Activated naive CD8-positive, alpha-beta T cell treated with anti-CD3 and anti-CD28 coated beads for 36 hours (primary cell): ENCODE measurements at regions not wholly inside any gene's neighbourhood (a gene's known extent, or its start where the extent isn't known, plus 50 kb on each side); places are given as distances from the start of the nearest gene placed in this dataset.

ENCODE experiments used
- DNase-seq: peaks from one replicate; pipeline ENCODE4 v3.0.0; 2021
- H3K27ac Mint-ChIP-seq: one replicate; pipeline ENCODE4 v1.8.0; 2022; ENCODE audit warnings: mild to moderate bottlenecking, moderate library complexity, mixed read lengths
- H3K27me3 Mint-ChIP-seq: one replicate; pipeline ENCODE4 v1.8.0; 2022; ENCODE audit warnings: mild to moderate bottlenecking, mixed read lengths
- H3K36me3 Mint-ChIP-seq: one replicate; pipeline ENCODE4 v1.8.0; 2021; ENCODE audit warnings: mild to moderate bottlenecking, mixed read lengths
- H3K4me1 Mint-ChIP-seq: one replicate; pipeline ENCODE4 v1.8.0; 2021; ENCODE audit warnings: mixed read lengths
- H3K4me3 Mint-ChIP-seq: one replicate; pipeline ENCODE4 v1.8.0; 2022; ENCODE audit warnings: mild to moderate bottlenecking, moderate library complexity, mixed read lengths
- H3K9me3 Mint-ChIP-seq: one replicate; pipeline ENCODE4 v1.8.0; 2022; ENCODE audit warnings: mixed read lengths

DNA sequence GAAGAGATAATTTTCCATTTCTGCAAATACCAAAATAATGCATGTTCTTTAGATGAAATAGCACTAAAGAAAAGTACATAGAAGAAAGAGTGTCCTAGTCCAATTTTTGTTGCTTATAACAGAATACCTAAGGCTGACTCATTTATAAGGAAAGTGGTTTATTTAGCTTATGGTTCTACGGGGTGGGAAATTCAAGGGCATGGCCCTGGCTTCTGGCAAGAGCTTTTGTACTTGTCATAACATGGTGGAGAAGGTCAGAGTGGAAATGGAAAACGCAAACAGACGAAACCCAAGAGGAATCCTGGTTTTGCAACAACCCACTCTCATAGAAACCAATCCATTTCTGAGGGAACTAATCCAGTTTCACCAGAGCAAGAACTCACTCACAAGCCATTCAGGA is 283.7 kb downstream of the CSNK1G3 start:
- DNase-seq, result no peak
- Mint-ChIP-seq H3K9me3 (peaks cover 2% of the 10 kb centered on the region), H3K27me3 (peaks cover 6% of the 10 kb centered on the region), H3K36me3 (no peaks in the 10 kb centered on the region), H3K4me3 (no peak overlapping the region), H3K27ac (no peak overlapping the region), H3K4me1 (no peaks in the 10 kb centered on the region)

DNA sequence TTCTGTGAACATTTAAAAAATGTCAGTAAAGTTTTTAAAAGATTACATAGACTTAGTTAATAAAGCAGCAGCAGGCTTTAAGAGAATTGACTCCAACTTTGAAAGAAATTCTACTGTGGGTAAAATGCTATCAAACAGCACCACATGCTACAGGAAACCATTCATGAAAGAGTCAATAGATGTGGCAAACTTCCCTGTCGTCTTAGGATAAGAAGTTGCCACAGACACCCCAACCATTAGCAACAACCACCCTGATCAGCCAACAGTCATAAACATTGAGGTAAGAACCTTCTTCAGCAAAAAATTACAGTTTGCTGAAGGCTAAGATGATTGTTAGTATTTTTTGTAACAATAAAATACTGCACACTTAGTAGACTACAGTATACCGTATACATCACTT is 278.2 kb downstream of the CSNK1G3 start:
- Mint-ChIP-seq H3K4me3 (no peak overlapping the region), H3K4me1 (no peaks in the 10 kb centered on the region), H3K36me3 (no peaks in the 10 kb centered on the region), H3K9me3 (peaks cover 12% of the 10 kb centered on the region), H3K27ac (no peak overlapping the region), H3K27me3 (no peaks in the 10 kb centered on the region)
- DNase-seq, result no peak

GRCh38 chr5:123787635-123788034 is 275.7 kb downstream of the CSNK1G3 start:
- no peaks in the 10 kb centered on the region for H3K36me3 Mint-ChIP-seq
- no peaks in the 10 kb centered on the region for H3K4me1 Mint-ChIP-seq
- DNase-seq, result no peak
- peaks cover 12% of the 10 kb centered on the region for H3K9me3 Mint-ChIP-seq
- H3K27ac Mint-ChIP-seq, result no peak overlapping the region
- H3K4me3 Mint-ChIP-seq, result no peak overlapping the region
- H3K27me3 Mint-ChIP-seq, result no peaks in the 10 kb centered on the region

DNA sequence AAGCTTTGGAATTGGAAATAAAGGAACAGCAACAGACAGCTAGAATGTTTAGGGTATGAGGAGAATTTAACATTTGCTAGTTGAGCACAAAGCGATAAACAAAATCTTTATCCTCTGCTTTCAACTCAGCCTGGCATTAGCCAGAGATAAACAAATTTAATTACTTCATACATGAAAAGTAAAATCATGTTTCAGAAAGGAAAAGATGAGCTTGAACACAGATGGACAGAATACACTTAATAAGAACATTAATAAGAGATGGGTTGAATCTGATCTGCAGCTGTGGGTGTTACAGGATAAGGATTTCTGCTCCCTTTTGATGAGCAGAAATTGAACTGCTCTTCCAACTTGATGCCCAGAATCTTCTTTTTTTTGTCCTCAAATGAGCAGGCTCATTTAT is 275.2 kb downstream of the CSNK1G3 start:
- Mint-ChIP-seq H3K9me3 (peaks cover 12% of the 10 kb centered on the region), H3K27me3 (no peaks in the 10 kb centered on the region), H3K27ac (no peak overlapping the region), H3K4me3 (no peak overlapping the region), H3K4me1 (no peaks in the 10 kb centered on the region), H3K36me3 (no peaks in the 10 kb centered on the region)
- DNase-seq, result no peak

- no peak for DNase-seq
- H3K27ac Mint-ChIP-seq, result no peak overlapping the region
- H3K4me3 Mint-ChIP-seq, result no peak overlapping the region
These were observed 274.4 kb downstream of the CSNK1G3 start for GRCh38 chr5:123786411-123786810.

GRCh38 chr5:123785162-123786071 is 273.4 kb downstream of the CSNK1G3 start:
- Mint-ChIP-seq H3K9me3 (peaks cover 12% of the 10 kb centered on the region), H3K4me3 (no peak overlapping the region), H3K27me3 (no peaks in the 10 kb centered on the region)

More at GRCh38 chr5:123786411-123786810, 274.4 kb downstream of the CSNK1G3 start:
- H3K4me1 Mint-ChIP-seq, result no peaks in the 10 kb centered on the region
- H3K36me3 Mint-ChIP-seq, result no peaks in the 10 kb centered on the region
- no peaks in the 10 kb centered on the region for H3K27me3 Mint-ChIP-seq
- peaks cover 12% of the 10 kb centered on the region for H3K9me3 Mint-ChIP-seq

GRCh38 chr5:123783421-123783820 is 271.4 kb downstream of the CSNK1G3 start:
- Mint-ChIP-seq H3K36me3 (no peaks in the 10 kb centered on the region), H3K27me3 (no peaks in the 10 kb centered on the region), H3K4me1 (no peaks in the 10 kb centered on the region)

More at GRCh38 chr5:123785162-123786071, 273.4 kb downstream of the CSNK1G3 start:
- H3K4me1 Mint-ChIP-seq, result no peaks in the 10 kb centered on the region
- no peak for DNase-seq
- no peak overlapping the region for H3K27ac Mint-ChIP-seq
- no peaks in the 10 kb centered on the region for H3K36me3 Mint-ChIP-seq

DNA sequence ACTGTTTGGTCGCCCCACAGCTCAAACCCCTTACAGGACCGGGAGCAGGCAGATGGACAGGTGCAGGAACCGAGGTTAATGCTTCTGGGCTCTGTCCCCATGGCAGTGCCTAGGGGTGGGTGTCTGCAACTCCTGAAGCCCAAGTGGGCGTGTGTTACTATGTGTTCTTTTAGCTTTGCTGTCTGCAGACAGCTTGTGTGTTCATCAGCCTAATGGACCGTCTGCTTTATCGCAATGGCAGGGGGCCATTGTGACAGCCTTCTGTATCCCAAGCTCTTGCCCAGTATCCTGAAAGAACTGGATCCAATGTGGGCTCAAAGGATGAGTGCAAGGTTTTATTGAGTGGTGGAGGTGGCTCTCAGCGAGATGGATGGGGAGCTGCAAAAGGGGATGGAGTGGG is 266.7 kb downstream of the CSNK1G3 start:
- no peak overlapping the region for H3K4me3 Mint-ChIP-seq
- no peaks in the 10 kb centered on the region for H3K9me3 Mint-ChIP-seq
- no peaks in the 10 kb centered on the region for H3K4me1 Mint-ChIP-seq
- no peaks in the 10 kb centered on the region for H3K27me3 Mint-ChIP-seq
- H3K27ac Mint-ChIP-seq, result no peak overlapping the region
- no peak for DNase-seq
- H3K36me3 Mint-ChIP-seq, result no peaks in the 10 kb centered on the region

More at GRCh38 chr5:123783421-123783820, 271.4 kb downstream of the CSNK1G3 start:
- no peaks in the 10 kb centered on the region for H3K9me3 Mint-ChIP-seq
- H3K27ac Mint-ChIP-seq, result no peak overlapping the region
- DNase-seq, result no peak
- no peak overlapping the region for H3K4me3 Mint-ChIP-seq

GRCh38 chr5:123776761-123777160 is 264.8 kb downstream of the CSNK1G3 start:
- H3K27ac Mint-ChIP-seq, result no peak overlapping the region
- no peaks in the 10 kb centered on the region for H3K4me1 Mint-ChIP-seq
- no peak overlapping the region for H3K4me3 Mint-ChIP-seq
- H3K9me3 Mint-ChIP-seq, result no peaks in the 10 kb centered on the region
- DNase-seq, result no peak
- H3K27me3 Mint-ChIP-seq, result no peaks in the 10 kb centered on the region
- H3K36me3 Mint-ChIP-seq, result no peaks in the 10 kb centered on the region

DNA sequence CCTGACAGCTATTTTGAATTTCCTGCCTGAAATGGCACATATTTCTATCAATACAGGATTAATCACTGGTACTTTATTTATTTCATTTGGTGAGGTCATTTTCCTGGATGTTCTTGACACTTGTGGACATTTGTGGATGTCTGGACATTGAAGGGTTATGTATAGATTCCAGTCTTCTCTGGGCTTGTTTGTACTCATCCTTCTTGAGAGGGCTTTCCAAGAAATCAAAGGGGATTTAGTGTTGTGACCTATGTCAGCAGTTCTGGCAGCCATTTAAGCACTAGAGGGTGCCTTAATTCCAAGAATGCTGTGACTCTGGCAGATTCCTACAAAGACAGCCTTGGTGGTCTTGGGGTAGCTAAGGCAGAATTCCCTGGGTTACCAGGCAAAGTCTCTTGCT is 259.7 kb downstream of the CSNK1G3 start:
- Mint-ChIP-seq H3K27me3 (no peaks in the 10 kb centered on the region), H3K36me3 (no peaks in the 10 kb centered on the region), H3K4me1 (no peaks in the 10 kb centered on the region), H3K4me3 (no peak overlapping the region), H3K9me3 (no peaks in the 10 kb centered on the region), H3K27ac (no peak overlapping the region)
- no peak for DNase-seq

DNA sequence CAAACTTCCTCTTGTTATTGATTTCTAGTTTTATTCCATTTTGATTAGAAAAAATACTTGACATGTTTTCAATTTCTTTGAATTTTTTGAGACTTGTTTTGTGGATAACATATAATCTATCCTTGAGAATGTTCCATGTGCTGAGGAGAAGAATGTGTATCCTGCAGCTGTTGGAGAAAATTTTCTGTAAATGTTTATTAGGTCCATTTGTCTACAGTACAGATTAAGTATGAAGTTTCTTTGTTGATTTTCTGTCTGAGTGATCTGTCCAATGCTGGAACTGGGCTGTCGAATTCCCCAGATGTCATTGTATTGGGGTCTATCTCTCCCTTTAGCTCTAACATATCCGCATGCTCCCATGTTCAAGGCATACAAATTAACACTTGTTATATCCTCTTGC is 251.2 kb downstream of the CSNK1G3 start:
- Mint-ChIP-seq H3K4me3 (no peak overlapping the region), H3K4me1 (no peaks in the 10 kb centered on the region), H3K36me3 (no peaks in the 10 kb centered on the region), H3K27me3 (no peaks in the 10 kb centered on the region), H3K27ac (no peak overlapping the region), H3K9me3 (peaks cover 10% of the 10 kb centered on the region)
- DNase-seq, result no peak

DNA sequence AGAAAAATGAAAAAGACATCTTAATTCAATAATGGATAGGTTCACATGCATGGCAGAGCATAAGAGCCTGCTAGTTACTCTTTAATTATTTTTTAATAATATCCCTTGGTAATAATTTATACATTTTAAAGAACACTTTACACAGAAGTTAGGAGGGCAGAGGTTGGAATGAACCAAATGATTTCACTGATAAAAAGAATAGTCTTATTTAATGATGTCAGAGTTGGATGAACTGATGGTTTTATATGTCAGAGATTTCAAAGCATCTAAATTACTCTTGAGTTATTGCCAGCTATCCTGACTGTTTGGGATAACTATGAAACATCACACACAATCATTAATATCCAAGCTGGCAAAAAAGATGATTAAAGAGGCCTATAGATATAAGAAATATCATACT is 244.8 kb downstream of the CSNK1G3 start:
- Mint-ChIP-seq H3K4me1 (no peaks in the 10 kb centered on the region), H3K27ac (no peak overlapping the region), H3K36me3 (no peaks in the 10 kb centered on the region), H3K27me3 (no peaks in the 10 kb centered on the region), H3K9me3 (peaks cover 3% of the 10 kb centered on the region), H3K4me3 (no peak overlapping the region)
- DNase-seq, result no peak

- Mint-ChIP-seq H3K36me3 (no peaks in the 10 kb centered on the region), H3K9me3 (peaks cover 3% of the 10 kb centered on the region), H3K4me3 (no peak overlapping the region), H3K4me1 (no peaks in the 10 kb centered on the region), H3K27ac (no peak overlapping the region), H3K27me3 (no peaks in the 10 kb centered on the region)
- DNase-seq, result no peak
These were observed 244.3 kb downstream of the CSNK1G3 start for GRCh38 chr5:123756318-123756665.

GRCh38 chr5:123755653-123756317 is 243.8 kb downstream of the CSNK1G3 start:
- Mint-ChIP-seq H3K36me3 (no peaks in the 10 kb centered on the region), H3K27me3 (no peaks in the 10 kb centered on the region), H3K27ac (no peak overlapping the region), H3K4me1 (no peaks in the 10 kb centered on the region), H3K9me3 (peaks cover 3% of the 10 kb centered on the region), H3K4me3 (no peak overlapping the region)
- DNase-seq, result no peak

GRCh38 chr5:123754908-123755307 is 242.9 kb downstream of the CSNK1G3 start:
- Mint-ChIP-seq H3K27me3 (no peaks in the 10 kb centered on the region), H3K27ac (no peak overlapping the region), H3K4me1 (no peaks in the 10 kb centered on the region), H3K9me3 (peaks cover 3% of the 10 kb centered on the region), H3K4me3 (no peak overlapping the region), H3K36me3 (no peaks in the 10 kb centered on the region)
- no peak for DNase-seq
